ENCODE measurements at regions not wholly inside any gene's neighbourhood (a gene's known extent, or its start where the extent isn't known, plus 50 kb on each side); places are given as distances from the start of the nearest gene placed in this dataset.
A peak's percentile ranks its signal among the peaks of the same experiment; 100 is the strongest.

DNA sequence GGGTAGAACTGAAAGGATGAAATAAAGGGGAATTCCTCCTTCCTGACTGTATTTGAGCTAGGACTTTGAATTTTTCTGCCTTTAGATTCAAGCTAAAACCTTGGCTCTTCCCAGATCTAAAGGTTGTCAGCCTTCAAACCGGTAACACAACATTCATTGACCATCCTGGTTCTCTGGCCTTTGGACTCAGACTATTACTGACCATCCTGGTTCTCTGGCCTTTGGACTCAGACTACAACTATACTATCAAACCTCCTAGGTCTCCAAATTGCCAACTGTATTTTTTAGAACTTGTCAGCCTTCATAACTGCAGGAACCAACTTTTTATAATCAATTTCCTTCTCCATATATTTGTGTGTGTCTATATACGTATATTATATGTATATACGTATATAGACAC, 140.6 kb upstream of the RBMY1B start:
- H3K9me3 ChIP-seq: no peaks in the 10 kb centered on the region
- no peak for TF ChIP-seq CTCF (IDR thresholded peaks at IDR 0.05)

DNA sequence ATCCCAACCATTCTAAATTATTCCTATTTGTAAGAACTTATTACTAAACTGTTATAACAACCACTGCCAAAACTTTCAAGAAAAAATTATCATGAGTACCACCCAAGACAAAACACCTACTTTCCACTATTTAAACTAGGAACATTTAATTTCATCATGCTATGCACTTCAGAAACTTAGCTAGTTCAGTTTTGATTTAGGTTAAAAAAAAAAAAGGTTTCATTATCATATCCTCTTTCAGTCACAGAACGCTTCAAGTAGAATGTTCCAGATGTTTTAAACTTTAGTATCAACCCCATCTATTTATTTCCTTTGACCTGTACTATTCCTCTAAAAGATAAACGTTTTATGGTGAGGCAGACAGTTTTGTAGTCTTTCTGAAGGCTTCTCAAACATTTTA, 117.0 kb upstream of the RBMY1B start:
- intact Hi-C loops (cut with DNase I, micrococcal nuclease): no loop called here
- Histone ChIP-seq H3K4me1 (ENCODE audit: low read depth) (no peaks in the 10 kb centered on the region), H3K36me3 (ENCODE audit: low read depth) (no peaks in the 10 kb centered on the region), H3K4me3 (no peak overlapping the region), H3K9me3 (no peaks in the 10 kb centered on the region)
- ATAC-seq: no peak
- no peak for TF ChIP-seq CTCF (IDR thresholded peaks at IDR 0.05)
- no peak for DNase-seq

More for the DNA sequence above, 140.6 kb upstream of the RBMY1B start:
- no peaks in the 10 kb centered on the region for H3K4me1 ChIP-seq (ENCODE audit: low read depth)
- H3K4me3 ChIP-seq: no peak overlapping the region
- H3K36me3 ChIP-seq (ENCODE audit: low read depth): no peaks in the 10 kb centered on the region
- intact Hi-C loops (cut with DNase I, micrococcal nuclease): no loop called here
- ATAC-seq (no peak), DNase-seq (peak in 1 of 3 donors; percentile 17)

GRCh38 chrY:21422221-21422620, 88.9 kb upstream of the RBMY1B start:
- TF ChIP-seq CTCF (IDR thresholded peaks at IDR 0.05): no peak
- intact Hi-C loops (cut with DNase I, micrococcal nuclease): no loop called here
- Histone ChIP-seq H3K36me3 (ENCODE audit: low read depth) (no peaks in the 10 kb centered on the region), H3K9me3 (no peaks in the 10 kb centered on the region), H3K4me3 (no peak overlapping the region), H3K4me1 (ENCODE audit: low read depth) (no peaks in the 10 kb centered on the region)
- peak in 1 of 3 donors; percentile 43 for DNase-seq
- no peak for ATAC-seq

DNA sequence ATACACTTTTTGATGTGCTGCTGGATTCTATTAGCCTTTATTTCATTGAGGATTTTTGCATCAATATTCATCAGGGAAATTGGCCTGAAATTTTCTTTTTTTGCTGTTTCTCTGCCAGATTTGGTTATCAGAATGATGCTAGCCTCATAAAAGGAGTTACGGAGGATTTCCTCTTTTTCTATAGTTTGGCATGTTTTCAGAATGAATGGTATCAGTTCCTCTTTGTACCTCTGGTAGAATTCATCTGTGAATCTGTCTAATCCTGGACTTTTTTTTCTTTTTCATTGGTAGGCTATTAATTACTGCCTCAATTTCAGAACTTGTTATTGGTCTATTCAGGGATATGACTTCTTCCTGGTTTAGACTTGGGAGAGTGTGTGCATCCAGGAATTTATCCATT, 70.6 kb upstream of the RBMY1B start:
- ATAC-seq: no peak
- no peak overlapping the region for H3K4me3 ChIP-seq
- H3K36me3 ChIP-seq (ENCODE audit: low read depth): no peaks in the 10 kb centered on the region
- TF ChIP-seq CTCF (IDR thresholded peaks at IDR 0.05): no peak
- H3K9me3 ChIP-seq: no peaks in the 10 kb centered on the region
- intact Hi-C loops (cut with DNase I, micrococcal nuclease): no loop called here
- DNase-seq: no peak
- H3K4me1 ChIP-seq (ENCODE audit: low read depth): no peaks in the 10 kb centered on the region

DNA sequence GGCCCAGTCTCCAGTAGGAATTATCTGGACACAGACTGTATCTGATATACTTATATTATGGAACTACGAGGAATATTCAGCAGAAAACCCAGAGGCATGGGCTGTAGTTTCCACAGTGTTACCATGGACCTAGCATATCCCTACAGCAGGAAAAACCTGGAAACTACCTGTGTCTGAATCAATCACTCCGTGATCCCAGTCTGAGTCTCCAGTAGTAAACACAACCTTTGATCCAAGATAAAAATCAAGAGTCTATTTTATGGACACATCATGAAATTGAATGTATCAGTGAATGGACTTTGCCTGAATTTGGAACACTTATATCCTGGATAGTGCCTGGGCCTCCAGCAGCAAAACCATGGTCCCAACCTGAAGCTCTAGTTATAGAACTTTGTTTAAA, 57.5 kb upstream of the RBMY1B start:
- intact Hi-C loops (cut with DNase I, micrococcal nuclease): no loop called here
- no peak overlapping the region for H3K4me3 ChIP-seq
- peak in 1 of 3 donors; percentile 14 for DNase-seq

More for the DNA sequence above, 57.5 kb upstream of the RBMY1B start:
- no peaks in the 10 kb centered on the region for H3K9me3 ChIP-seq
- no peak for TF ChIP-seq CTCF (IDR thresholded peaks at IDR 0.05)
- no peak for ATAC-seq
- no peaks in the 10 kb centered on the region for H3K36me3 ChIP-seq (ENCODE audit: low read depth)
- peaks cover 6% of the 10 kb centered on the region for H3K4me1 ChIP-seq (ENCODE audit: low read depth)

Measured in mucosa of descending colon (tissue), 3 donors.